K562 (cell line): ENCODE measurements at regions not wholly inside any gene's neighbourhood (a gene's known extent, or its start where the extent isn't known, plus 50 kb on each side); places are given as distances from the start of the nearest gene placed in this dataset.

Source experiments
- ATAC-seq: fragments of 200-7000 bp; cut with Tn5 transposase; 3 replicates; pipeline ENCODE4 v1.9.1; 2020; ENCODE audit warnings: moderate library complexity
- BruUV-seq: library from RNA; stranded (reverse); fragments of 400-500 nt; replicated peaks from 2 replicates; lab custom pipeline; 2021; lab: Mats Ljungman, UMichigan
- CTCF ChIA-PET: fragments of 300-600 bp; formaldehyde crosslinking; extraction: SDS; loops from one replicate; lab custom pipeline; 2021; ENCODE audit warnings: low intra/inter-chr PET ratio; lab: Yijun Ruan, JAX
- POLR2A ChIA-PET: fragments of 300-600, 350-650 bp; sonication (Branson Sonifier 250); formaldehyde crosslinking; extraction: SDS; loops from one replicate; lab custom pipeline; 2021; ENCODE audit warnings: antibody characterized with exemption, inconsistent platforms; lab: Yijun Ruan, JAX
- DNase-seq, 4 experiments: peaks; one replicate each; pipeline versions ENCODE4 v3.0.0 to v3.0.0-alpha.2; 2011 to 2018; ENCODE audit warnings: low spot score in 3 of 4, mixed read lengths in 3 of 4; ENCODE audit errors: extremely low read depth in 1 of 4
- FAIRE-seq: peaks from 2 replicates; lab custom pipeline; 2011; peaks lifted over from hg19 to GRCh38; lab: Jason Lieb, UNC
- H2AFZ ChIP-seq: 2 replicates; pipeline ENCODE4 v1.6.0; 2011; ENCODE audit warnings: low read depth, low read length, control low read depth, inconsistent platforms
- H3K27ac ChIP-seq: fragments of 200-600 bp; 3 replicates; pipeline ENCODE4 v1.8.0; 2011; ENCODE audit warnings: low read depth, mild to moderate bottlenecking, control low read depth, inconsistent platforms, low read length, moderate library complexity, mixed read lengths; ENCODE audit errors: extremely low read depth
- H3K27me3 ChIP-seq, 2 experiments: fragments of 300-600 bp in 1 of 2; 2 replicates in 1 of 2; 3 replicates in 1 of 2; pipeline versions ENCODE4 v1.6.0 to v1.8.0; 2011; ENCODE audit warnings: inconsistent platforms in 2 of 2, low read length in 2 of 2, mild to moderate bottlenecking in 1 of 2, mixed read lengths in 1 of 2, moderate library complexity in 1 of 2; ENCODE audit not compliant: control insufficient read depth in 2 of 2, insufficient read depth in 2 of 2
- H3K36me3 ChIP-seq: fragments of 300-600 bp; 3 replicates; pipeline ENCODE4 v1.8.0; 2011; ENCODE audit warnings: mild to moderate bottlenecking, low read length, inconsistent platforms; ENCODE audit not compliant: control insufficient read depth, insufficient read depth
- H3K4me1 ChIP-seq, 2 experiments: fragments of 200-600 bp in 1 of 2; replicated peaks in 1 of 2; 2 replicates in 1 of 2; 3 replicates in 1 of 2; pipeline versions ENCODE4 v1.5.1 to v1.8.0; 2011; ENCODE audit warnings: inconsistent platforms in 2 of 2, low read length in 2 of 2, mild to moderate bottlenecking in 1 of 2, mixed read lengths in 1 of 2, moderate library complexity in 1 of 2; ENCODE audit not compliant: control insufficient read depth in 2 of 2, insufficient read depth in 2 of 2
- H3K4me2 ChIP-seq: 2 replicates; pipeline ENCODE4 v1.6.1; 2011; ENCODE audit warnings: low read length, control low read depth, inconsistent platforms, mixed read lengths; ENCODE audit not compliant: insufficient read depth
- H3K4me3 ChIP-seq: fragments of 200-600 bp; sonication (generic), shearing (Covaris generic); 2 replicates; pipeline ENCODE4 v1.5.1; 2016; ENCODE audit warnings: control low read depth, inconsistent platforms
- H3K79me2 ChIP-seq: fragments of 200-600 bp; 3 replicates; pipeline ENCODE4 v1.8.0; 2011; ENCODE audit warnings: low read length, inconsistent platforms; ENCODE audit not compliant: control insufficient read depth, insufficient read depth
- H3K9ac ChIP-seq, 2 experiments: 2 replicates each; pipeline versions ENCODE4 v1.6.0 to v1.6.1; 2011; ENCODE audit warnings: low read depth in 2 of 2, low read length in 2 of 2, control low read depth in 1 of 2, inconsistent platforms in 1 of 2, mild to moderate bottlenecking in 1 of 2, mixed read lengths in 1 of 2; ENCODE audit not compliant: insufficient read depth in 1 of 2
- H3K9me1 ChIP-seq: one replicate; pipeline ENCODE4 v1.6.0; 2011; ENCODE audit warnings: inconsistent platforms, mild to moderate bottlenecking, low read length, moderate library complexity; ENCODE audit not compliant: control insufficient read depth, insufficient read depth
- H3K9me3 ChIP-seq: replicated peaks from 2 replicates; pipeline ENCODE4 v1.5.1; 2011; ENCODE audit warnings: low read depth, low read length, inconsistent platforms; ENCODE audit not compliant: control insufficient read depth, insufficient read depth
- H4K20me1 ChIP-seq: replicated peaks from 2 replicates; pipeline ENCODE4 v1.6.1; 2011; ENCODE audit warnings: low read length, inconsistent platforms, mixed read lengths; ENCODE audit not compliant: control insufficient read depth, insufficient read depth
- BCOR ChIP-seq: fragments of 450-650 bp; IDR thresholded peaks from 2 replicates; pipeline ENCODE4 v1.6.1; 2016
- FOXK2 ChIP-seq, 2 experiments: fragments of 450-650 bp; IDR thresholded peaks in 1 of 2; conservative IDR thresholded peaks in 1 of 2; 2 replicates each; pipeline ENCODE4 v1.6.1; 2016; ENCODE audit warnings: low read depth in 2 of 2, mild to moderate bottlenecking in 1 of 2
- NCOA6 ChIP-seq: fragments of 450-650 bp; IDR thresholded peaks from 2 replicates; pipeline ENCODE4 v1.6.1; 2017; ENCODE audit warnings: mild to moderate bottlenecking
- SP1 ChIP-seq: sonication (generic); formaldehyde crosslinking; IDR thresholded peaks from 2 replicates; pipeline ENCODE4 v1.8.1; 2022; ENCODE audit warnings: mild to moderate bottlenecking, missing genetic modification reagents
- TEAD4 ChIP-seq, 2 experiments: sonication (generic) in 1 of 2; formaldehyde crosslinking in 1 of 2; IDR thresholded peaks; 2 replicates each; pipeline versions ENCODE4 v1.6.1 to v1.8.0; 2012 to 2022; ENCODE audit warnings: borderline replicate concordance in 1 of 2, inconsistent platforms in 1 of 2, low read length in 1 of 2, mild to moderate bottlenecking in 1 of 2, missing genetic modification reagents in 1 of 2
- ZC3H4 ChIP-seq: sonication (generic); formaldehyde crosslinking; IDR thresholded peaks from 2 replicates; pipeline ENCODE4 v1.9.0; 2021; ENCODE audit warnings: missing genetic modification reagents, borderline replicate concordance
- ZFP36 ChIP-seq: fragments of 150-350 bp; IDR thresholded peaks from 2 replicates; pipeline ENCODE4 v1.6.1; 2018; ENCODE audit warnings: low read length, low read depth; ENCODE audit not compliant: partially characterized antibody
- ZNF239 ChIP-seq: fragments of 250-450 bp; sonication (Bioruptor Pico); IDR thresholded peaks from 2 replicates; pipeline ENCODE4 v1.4.0; 2020; ENCODE audit warnings: mild to moderate bottlenecking
- ZNF699 ChIP-seq: fragments of 250-450 bp; sonication (Bioruptor Pico); IDR thresholded peaks from 2 replicates; pipeline ENCODE4 v1.8.0; 2021; ENCODE audit warnings: mild to moderate bottlenecking, moderate library complexity; ENCODE audit not compliant: insufficient replicate concordance
- ZNF79 ChIP-seq: fragments of 250-450 bp; sonication (Bioruptor Pico); IDR thresholded peaks from 2 replicates; pipeline ENCODE4 v1.4.0; 2020; ENCODE audit warnings: low read depth, mild to moderate bottlenecking, moderate library complexity
- in situ Hi-C: fragments of 300-500 bp; cut with MboI; formaldehyde crosslinking; loops from 4 replicates; pipeline ENCODE4 v1.15.0; 2018; ENCODE audit warnings: inconsistent platforms, mixed read lengths
- intact Hi-C: fragments of 100-400 bp; cut with micrococcal nuclease; formaldehyde crosslinking; loops from 2 replicates; pipeline ENCODE4 v1.14.2; 2022
- TF ChIP-seq, protein P1 (sequence below): fragments of 450-650 bp; IDR thresholded peaks from 2 replicates; pipeline ENCODE4 v1.6.1; 2016; ENCODE audit warnings: borderline replicate concordance

DNA sequence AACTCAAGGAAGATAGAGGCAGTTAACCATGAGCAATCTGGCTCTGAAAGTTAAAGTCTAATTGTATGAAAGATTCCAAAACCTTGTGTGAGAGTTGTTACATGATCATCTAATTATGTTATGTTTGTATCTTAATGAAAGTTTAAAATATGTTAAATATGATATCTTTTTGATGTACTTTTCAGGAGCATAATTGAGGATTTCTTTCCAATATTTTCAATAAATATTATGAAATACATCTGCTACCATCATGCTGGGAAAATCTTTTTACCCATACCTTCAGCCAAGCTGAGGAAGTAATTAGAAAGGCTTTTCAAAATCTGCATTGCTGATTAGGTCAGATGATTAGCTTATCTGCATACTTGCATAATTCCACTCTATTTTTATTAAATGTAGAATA lies 318.4 kb downstream of the KLF12 start:
- H3K27ac ChIP-seq: no peak overlapping the region
- H3K9ac ChIP-seq: no peak overlapping the region
- no peaks in the 10 kb centered on the region for H3K4me1 ChIP-seq
- H3K27me3 ChIP-seq: no peaks in the 10 kb centered on the region
- DNase-seq: no peak
- no peak for FAIRE-seq
- H3K4me2 ChIP-seq: no peak overlapping the region
- intact Hi-C loops: no loop called here
- BruUV-seq: no TSS peak
- no peaks in the 10 kb centered on the region for H3K36me3 ChIP-seq
- ChIA-PET POLR2A (no interaction called here), CTCF (no interaction called here)
- no peak overlapping the region for H3K4me3 ChIP-seq
- in situ Hi-C loops: no loop called here
- H3K79me2 ChIP-seq: no peaks in the 10 kb centered on the region
- ATAC-seq: no peak
- no peak overlapping the region for H2AFZ ChIP-seq
- no peaks in the 10 kb centered on the region for H4K20me1 ChIP-seq
- H3K9me1 ChIP-seq: no peaks in the 10 kb centered on the region
- TF ChIP-seq ZNF79 (CRISPR knock-in tag) (no peak), NCOA6 (no peak), BCOR (no peak), TEAD4 (IDR thresholded peaks at IDR 0.05; ENCODE audit: low read length) (no peak), TEAD4 (CRISPR knock-in tag; IDR thresholded peaks at IDR 0.05; ENCODE audit: borderline replicate concordance) (no peak), FOXK2 (conservative IDR thresholded peaks at IDR 0.05 in 1 of 2, IDR thresholded peaks at IDR 0.05 in 1 of 2; ENCODE audit: low read depth in 2 of 2) (no peak), SP1 (CRISPR knock-in tag) (no peak), ZNF239 (CRISPR knock-in tag) (no peak), ZNF699 (no peak), ZC3H4 (CRISPR knock-in tag) (no peak), ZFP36 (no peak)
- TF ChIP-seq, protein P1, sequence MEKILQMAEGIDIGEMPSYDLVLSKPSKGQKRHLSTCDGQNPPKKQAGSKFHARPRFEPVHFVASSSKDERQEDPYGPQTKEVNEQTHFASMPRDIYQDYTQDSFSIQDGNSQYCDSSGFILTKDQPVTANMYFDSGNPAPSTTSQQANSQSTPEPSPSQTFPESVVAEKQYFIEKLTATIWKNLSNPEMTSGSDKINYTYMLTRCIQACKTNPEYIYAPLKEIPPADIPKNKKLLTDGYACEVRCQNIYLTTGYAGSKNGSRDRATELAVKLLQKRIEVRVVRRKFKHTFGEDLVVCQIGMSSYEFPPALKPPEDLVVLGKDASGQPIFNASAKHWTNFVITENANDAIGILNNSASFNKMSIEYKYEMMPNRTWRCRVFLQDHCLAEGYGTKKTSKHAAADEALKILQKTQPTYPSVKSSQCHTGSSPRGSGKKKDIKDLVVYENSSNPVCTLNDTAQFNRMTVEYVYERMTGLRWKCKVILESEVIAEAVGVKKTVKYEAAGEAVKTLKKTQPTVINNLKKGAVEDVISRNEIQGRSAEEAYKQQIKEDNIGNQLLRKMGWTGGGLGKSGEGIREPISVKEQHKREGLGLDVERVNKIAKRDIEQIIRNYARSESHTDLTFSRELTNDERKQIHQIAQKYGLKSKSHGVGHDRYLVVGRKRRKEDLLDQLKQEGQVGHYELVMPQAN: no peak
- no peaks in the 10 kb centered on the region for H3K9me3 ChIP-seq
